Bronchial epithelial cell (primary cell): ENCODE measurements at regions not wholly inside any gene's neighbourhood (a gene's known extent, or its start where the extent isn't known, plus 50 kb on each side); places are given as distances from the start of the nearest gene placed in this dataset.
A peak's percentile ranks its signal among the peaks of the same experiment; 100 is the strongest.
"Not testable (repeated sequence)": the region's sequence is repeated elsewhere in the genome, so short reads cannot be mapped to it uniquely, and the experiment has no call there.

Source experiments
- DNase-seq: peaks from one replicate; pipeline ENCODE4 v3.0.0-alpha.2; 2010; ENCODE audit warnings: low read depth
- FAIRE-seq: peaks from 2 replicates; lab custom pipeline; 2011; peaks lifted over from hg19 to GRCh38; lab: Jason Lieb, UNC
- H3K27me3 ChIP-seq: 2 replicates; pipeline ENCODE4 v1.5.1; 2011; ENCODE audit warnings: low read length; ENCODE audit not compliant: control insufficient read depth, insufficient read depth
- H3K36me3 ChIP-seq: 2 replicates; pipeline ENCODE4 v1.5.1; 2011; ENCODE audit warnings: low read length; ENCODE audit not compliant: control insufficient read depth, insufficient read depth
- H3K4me3 ChIP-seq: 2 replicates; pipeline ENCODE4 v1.5.1; 2011; ENCODE audit warnings: mild to moderate bottlenecking, low read depth, low read length, control low read depth
- CTCF ChIP-seq: IDR thresholded peaks from 2 replicates; pipeline ENCODE4 v1.5.1; 2011; ENCODE audit warnings: mild to moderate bottlenecking, moderate library complexity, low read length, control low read depth, inconsistent platforms; ENCODE audit not compliant: insufficient read depth, severe bottlenecking

DNA sequence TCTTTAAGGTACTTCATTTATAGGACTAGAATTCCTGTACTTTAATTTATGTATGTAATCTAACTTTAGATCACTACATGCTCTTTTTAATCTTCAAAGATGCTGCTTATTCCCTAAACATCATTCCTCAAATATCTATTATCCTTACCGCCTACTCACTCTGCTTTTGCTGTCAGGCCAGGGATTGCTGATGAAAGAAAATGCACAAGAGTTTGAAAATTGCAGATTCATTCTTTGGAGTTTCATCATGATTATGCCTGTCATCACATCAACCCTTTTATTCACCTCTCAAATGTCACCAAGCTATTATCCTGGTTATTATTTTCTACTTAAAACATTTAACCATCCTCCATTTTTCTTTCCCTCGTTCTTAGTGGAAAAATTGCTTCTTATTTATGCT is 802.7 kb downstream of the METTL15 start:
- H3K27me3 ChIP-seq: no peaks in the 10 kb centered on the region
- H3K36me3 ChIP-seq: no peaks in the 10 kb centered on the region
- TF ChIP-seq CTCF: no peak
- DNase-seq: no peak
- no peak overlapping the region for H3K4me3 ChIP-seq
- FAIRE-seq: no peak

DNA sequence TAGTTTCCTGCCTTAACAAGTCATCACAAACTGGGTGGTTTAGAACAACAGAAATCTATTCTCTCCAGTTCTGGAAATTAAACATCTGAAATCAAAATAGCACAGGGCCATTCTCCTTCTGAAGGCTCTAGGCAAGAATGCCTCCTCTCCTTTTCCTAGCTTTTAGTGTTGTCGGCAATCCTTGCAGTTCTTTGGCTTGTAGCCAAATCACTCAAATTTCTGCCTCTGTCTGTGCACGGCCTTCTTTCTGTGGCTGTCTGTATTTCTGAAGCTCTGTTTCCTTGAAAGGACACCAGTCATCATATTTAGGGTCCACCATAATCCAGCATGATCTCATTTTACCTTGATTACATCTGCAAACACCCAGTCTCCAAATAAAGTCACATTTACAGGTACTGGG is 795.5 kb downstream of the METTL15 start:
- no peak overlapping the region for H3K4me3 ChIP-seq
- H3K27me3 ChIP-seq: no peaks in the 10 kb centered on the region
- no peak for TF ChIP-seq CTCF
- DNase-seq (no peak), FAIRE-seq (no peak)
- no peaks in the 10 kb centered on the region for H3K36me3 ChIP-seq

DNA sequence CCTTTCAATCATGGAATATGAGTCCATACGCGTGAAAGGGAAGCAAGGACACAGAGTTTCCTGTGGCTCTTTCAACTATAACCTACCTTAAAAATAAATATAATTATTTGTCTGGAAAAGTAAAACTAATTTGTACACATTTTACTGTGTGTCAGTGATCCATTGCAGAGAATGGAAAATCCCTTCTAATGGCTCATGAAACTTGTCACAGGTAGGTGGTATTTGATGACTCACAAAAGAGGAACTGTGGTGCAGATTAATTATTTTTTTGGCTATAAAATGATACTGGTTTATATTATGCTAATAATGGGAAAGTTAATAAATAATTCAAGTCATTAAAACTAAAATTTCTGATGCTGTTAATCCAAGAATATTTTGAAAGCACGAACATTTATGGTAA is 792.2 kb downstream of the METTL15 start:
- no peak for FAIRE-seq
- Histone ChIP-seq H3K27me3 (no peaks in the 10 kb centered on the region), H3K4me3 (no peak overlapping the region), H3K36me3 (no peaks in the 10 kb centered on the region)
- peak; percentile 50 for DNase-seq
- TF ChIP-seq CTCF: no peak

DNA sequence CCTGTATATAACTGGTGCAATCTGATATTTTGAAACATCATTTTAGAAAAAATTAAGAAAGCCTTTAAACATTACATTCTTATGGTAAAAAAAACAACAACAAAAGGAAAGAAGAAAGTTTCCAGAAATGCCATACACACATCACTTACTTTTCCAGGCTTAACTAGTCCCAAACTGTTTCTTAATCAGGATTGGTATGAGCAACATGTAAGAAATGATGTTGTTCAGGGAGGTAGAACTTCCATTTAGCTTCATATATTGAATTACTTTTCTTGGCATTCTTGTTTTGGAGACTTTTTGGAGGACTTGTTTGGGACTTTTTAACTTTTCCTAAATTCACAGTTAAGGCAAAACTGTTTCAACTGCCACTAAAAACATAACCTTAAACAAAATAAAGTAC is 791.5 kb downstream of the METTL15 start:
- H3K4me3 ChIP-seq: no peak overlapping the region
- no peak for FAIRE-seq

DNA sequence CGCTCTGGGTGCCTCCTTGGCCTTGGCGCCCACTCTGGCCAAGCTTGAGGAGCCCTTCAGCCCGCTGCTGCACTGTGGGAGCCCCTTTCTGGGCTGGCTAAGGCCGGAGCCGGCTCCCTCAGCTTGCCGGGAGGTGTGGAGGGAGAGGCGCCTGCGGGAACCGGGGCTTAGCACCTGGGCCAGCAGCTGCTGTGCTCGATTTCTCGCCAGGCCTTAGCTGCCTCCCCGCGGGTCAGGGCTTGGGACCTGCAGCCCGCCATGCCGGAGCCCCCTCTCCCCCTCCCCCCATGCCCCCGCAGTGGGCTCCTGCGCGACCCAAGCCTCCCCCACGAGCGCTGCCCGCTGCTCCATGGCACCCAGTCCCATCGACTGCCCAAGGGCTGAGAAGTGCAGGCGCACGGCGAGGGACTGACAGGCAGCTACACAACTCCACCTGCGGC is 782.4 kb downstream of the METTL15 start:
- not testable (repeated sequence) for H3K27me3 ChIP-seq, H3K36me3 ChIP-seq, DNase-seq, H3K4me3 ChIP-seq, FAIRE-seq

More for the DNA sequence above, 791.5 kb downstream of the METTL15 start:
- no peak for DNase-seq
- Histone ChIP-seq H3K27me3 (no peaks in the 10 kb centered on the region), H3K36me3 (no peaks in the 10 kb centered on the region)
- TF ChIP-seq CTCF: no peak

GRCh38 chr11:28887681-28888080 is 779.5 kb downstream of the METTL15 start:
- TF ChIP-seq CTCF: no peak
- FAIRE-seq: no peak
- Histone ChIP-seq H3K36me3 (no peaks in the 10 kb centered on the region), H3K27me3 (no peaks in the 10 kb centered on the region), H3K4me3 (no peak overlapping the region)
- no peak for DNase-seq
